Thyroid gland (tissue), 4 donors: ENCODE measurements at regions not wholly inside any gene's neighbourhood (a gene's known extent, or its start where the extent isn't known, plus 50 kb on each side); places are given as distances from the start of the nearest gene placed in this dataset.
"Not testable (repeated sequence)": the region's sequence is repeated elsewhere in the genome, so short reads cannot be mapped to it uniquely, and the experiment has no call there.

Source experiments
- DNase-seq, 2 donors: peaks; one replicate each; pipeline ENCODE4 v3.0.0-alpha.2; 2019
- H3K27ac ChIP-seq, 3 donors: fragments of 200-600 bp; sonication (generic); 1 replicate in 2 of 3; 2 replicates in 1 of 3; pipeline ENCODE4 v1.5.1; 2016 to 2019; ENCODE audit warnings: mild to moderate bottlenecking in 1 of 3, moderate library complexity in 1 of 3
- H3K27me3 ChIP-seq: fragments of 200-600 bp; sonication (generic); one replicate; pipeline ENCODE4 v1.5.1; 2019
- H3K36me3 ChIP-seq, 2 donors: fragments of 200-600 bp; sonication (generic); one replicate each; pipeline ENCODE4 v1.5.1; 2016 to 2019
- H3K4me1 ChIP-seq, 2 donors: fragments of 200-600 bp; sonication (generic); one replicate each; pipeline ENCODE4 v1.5.1; 2017 to 2019
- H3K4me3 ChIP-seq, 3 donors: fragments of 200-600 bp; sonication (generic); replicated peaks in 1 of 3; 1 replicate in 2 of 3; 2 replicates in 1 of 3; pipeline ENCODE4 v1.5.1; 2016; ENCODE audit warnings: mild to moderate bottlenecking in 1 of 3
- H3K9me3 ChIP-seq: fragments of 200-600 bp; sonication (generic); one replicate; pipeline ENCODE4 v1.5.1; 2017
- POLR2A ChIP-seq, 2 donors: fragments of 450-650 bp; IDR thresholded peaks; one replicate each; pipeline ENCODE4 v1.6.1; 2017; ENCODE audit warnings: antibody characterized with exemption in 2 of 2, mild to moderate bottlenecking in 2 of 2, moderate library complexity in 1 of 2
- WGBS, 2 donors: methylation state at CpG; one replicate each; pipeline ENCODE4 v1.1.5; 2017; 5-methylcytosine and 5-hydroxymethylcytosine counted together
- intact Hi-C: fragments of 100-400 bp; cut with DNase I; formaldehyde crosslinking; loops from one replicate; pipeline ENCODE4 v1.15.1; 2023
- TF ChIP-seq, protein P1 (sequence below), 6 experiments: fragments of 200-600 bp in 3 of 6; fragments of 450-650 bp in 3 of 6; sonication (generic) in 3 of 6; IDR thresholded peaks; one replicate each; pipeline ENCODE4 v1.5.1; 2016 to 2019; ENCODE audit warnings: antibody characterized with exemption in 6 of 6, mild to moderate bottlenecking in 2 of 6, inconsistent platforms in 1 of 6, moderate library complexity in 1 of 6

DNA sequence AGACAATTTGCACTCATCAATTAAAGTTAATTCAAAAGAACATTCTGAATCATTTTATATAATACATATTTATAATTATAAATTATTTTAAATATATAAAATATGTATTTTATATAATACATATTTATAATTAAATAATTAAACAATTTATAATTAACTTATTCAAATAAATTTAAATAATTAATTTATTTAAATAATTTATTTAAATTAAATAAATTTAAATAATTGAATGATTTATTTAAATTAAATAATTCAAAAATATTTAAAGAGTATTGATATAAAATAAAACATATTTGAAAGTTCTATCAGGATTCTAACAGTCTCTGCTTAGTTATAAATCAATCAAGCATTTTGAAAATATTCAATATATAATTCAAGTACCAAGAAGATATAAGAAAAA, 775.5 kb upstream of the CTNND2 start:
- H3K27ac ChIP-seq, result no peak overlapping the region
- H3K4me1 ChIP-seq, result no peaks in the 10 kb centered on the region
- no peaks in the 10 kb centered on the region for H3K27me3 ChIP-seq
- no peak for DNase-seq
- no peaks in the 10 kb centered on the region for H3K9me3 ChIP-seq
- no peak overlapping the region for H3K4me3 ChIP-seq
- intact Hi-C loops, result no loop called here
- H3K36me3 ChIP-seq, result no peaks in the 10 kb centered on the region
- no peak for TF ChIP-seq POLR2A (IDR thresholded peaks at IDR 0.05)
- TF ChIP-seq, protein P1, sequence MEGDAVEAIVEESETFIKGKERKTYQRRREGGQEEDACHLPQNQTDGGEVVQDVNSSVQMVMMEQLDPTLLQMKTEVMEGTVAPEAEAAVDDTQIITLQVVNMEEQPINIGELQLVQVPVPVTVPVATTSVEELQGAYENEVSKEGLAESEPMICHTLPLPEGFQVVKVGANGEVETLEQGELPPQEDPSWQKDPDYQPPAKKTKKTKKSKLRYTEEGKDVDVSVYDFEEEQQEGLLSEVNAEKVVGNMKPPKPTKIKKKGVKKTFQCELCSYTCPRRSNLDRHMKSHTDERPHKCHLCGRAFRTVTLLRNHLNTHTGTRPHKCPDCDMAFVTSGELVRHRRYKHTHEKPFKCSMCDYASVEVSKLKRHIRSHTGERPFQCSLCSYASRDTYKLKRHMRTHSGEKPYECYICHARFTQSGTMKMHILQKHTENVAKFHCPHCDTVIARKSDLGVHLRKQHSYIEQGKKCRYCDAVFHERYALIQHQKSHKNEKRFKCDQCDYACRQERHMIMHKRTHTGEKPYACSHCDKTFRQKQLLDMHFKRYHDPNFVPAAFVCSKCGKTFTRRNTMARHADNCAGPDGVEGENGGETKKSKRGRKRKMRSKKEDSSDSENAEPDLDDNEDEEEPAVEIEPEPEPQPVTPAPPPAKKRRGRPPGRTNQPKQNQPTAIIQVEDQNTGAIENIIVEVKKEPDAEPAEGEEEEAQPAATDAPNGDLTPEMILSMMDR (IDR thresholded peaks at IDR 0.05), result no peak

DNA sequence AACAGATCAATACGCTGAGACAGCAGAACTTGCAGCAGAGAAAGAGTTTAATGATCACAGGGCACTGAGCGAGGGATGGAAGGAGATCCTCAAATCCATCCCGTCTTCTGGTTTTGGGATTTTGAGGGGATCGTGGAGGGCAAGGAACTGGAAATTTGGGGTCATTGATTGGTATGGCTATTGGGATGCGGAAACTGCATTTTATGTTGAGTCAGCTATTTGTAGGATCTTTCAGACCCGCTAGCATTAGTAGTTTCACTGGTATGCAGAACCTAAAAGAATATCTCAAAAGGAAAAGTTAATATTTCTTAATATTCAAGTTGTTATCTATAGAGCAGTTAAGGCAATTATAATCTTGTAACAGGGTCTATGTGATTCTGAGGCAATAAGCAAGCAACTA, 771.7 kb upstream of the CTNND2 start:
- Histone ChIP-seq H3K27ac (no peak overlapping the region), H3K27me3 (no peaks in the 10 kb centered on the region), H3K4me3 (no peak overlapping the region), H3K36me3 (no peaks in the 10 kb centered on the region), H3K4me1 (no peaks in the 10 kb centered on the region), H3K9me3 (no peaks in the 10 kb centered on the region)
- TF ChIP-seq POLR2A (IDR thresholded peaks at IDR 0.05), result no peak
- TF ChIP-seq, protein P1 (IDR thresholded peaks at IDR 0.05), result no peak
- intact Hi-C loops, result no loop called here
- DNase-seq, result no peak
- 91 to 94% methylated on average over 6 of the region's 6 CpGs for WGBS, 2 donors

DNA sequence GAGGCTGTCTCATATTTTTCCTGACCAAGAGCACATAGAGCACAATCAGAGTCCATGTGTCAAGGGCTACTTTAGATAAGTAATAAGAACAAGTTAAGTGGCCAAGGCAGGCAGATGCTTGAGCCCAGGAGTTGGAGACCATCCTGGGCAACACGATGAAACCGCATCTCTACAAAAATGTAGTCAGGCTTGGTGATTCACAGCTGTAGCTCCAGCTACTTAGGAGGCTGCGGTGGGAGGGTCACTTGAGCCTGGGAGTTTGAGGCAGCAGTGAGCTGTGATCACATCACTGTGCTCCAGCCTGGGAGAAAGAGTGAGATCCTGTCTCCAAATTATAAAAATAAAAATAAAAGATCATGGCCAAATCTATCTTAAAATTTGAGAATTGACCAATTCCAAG, 767.9 kb upstream of the CTNND2 start:
- Histone ChIP-seq H3K4me3 (no peak overlapping the region), H3K27ac (no peak overlapping the region), H3K36me3 (no peaks in the 10 kb centered on the region), H3K9me3 (no peaks in the 10 kb centered on the region), H3K4me1 (no peaks in the 10 kb centered on the region), H3K27me3 (no peaks in the 10 kb centered on the region)
- no peak for DNase-seq
- intact Hi-C loops, result no loop called here
- WGBS, 2 donors, result 49 to 64% methylated on average over 3 of the region's 3 CpGs
- TF ChIP-seq, protein P1 (IDR thresholded peaks at IDR 0.05), result no peak
- no peak for TF ChIP-seq POLR2A (IDR thresholded peaks at IDR 0.05)

DNA sequence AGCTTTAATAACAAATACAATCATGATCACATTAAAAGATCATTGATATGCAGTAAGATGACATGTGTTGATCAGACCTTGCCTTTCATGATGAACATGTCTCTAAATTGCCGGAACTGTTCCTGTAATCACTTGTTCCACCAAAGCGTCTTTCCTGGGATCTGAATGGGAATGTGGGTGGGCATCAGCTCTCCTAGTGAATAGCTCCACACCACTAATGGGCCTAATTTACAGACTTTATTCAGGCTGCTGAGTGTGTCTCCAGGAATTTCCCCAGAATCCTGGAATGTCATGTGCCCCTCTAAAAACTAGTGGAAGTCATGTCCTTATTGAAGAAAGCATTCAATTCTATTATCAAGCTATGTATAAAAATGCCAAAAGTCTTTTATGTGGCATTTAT, 765.1 kb upstream of the CTNND2 start:
- TF ChIP-seq, protein P1 (IDR thresholded peaks at IDR 0.05), result no peak
- no peak for TF ChIP-seq POLR2A (IDR thresholded peaks at IDR 0.05)
- Histone ChIP-seq H3K4me3 (no peak overlapping the region), H3K4me1 (no peaks in the 10 kb centered on the region), H3K9me3 (no peaks in the 10 kb centered on the region), H3K27ac (no peak overlapping the region), H3K36me3 (no peaks in the 10 kb centered on the region), H3K27me3 (no peaks in the 10 kb centered on the region)
- 95 to 98% methylated on average over 2 of the region's 2 CpGs for whole genome bisulfite sequencing, 2 donors
- intact Hi-C loops, result no loop called here
- no peak for DNase-seq

DNA sequence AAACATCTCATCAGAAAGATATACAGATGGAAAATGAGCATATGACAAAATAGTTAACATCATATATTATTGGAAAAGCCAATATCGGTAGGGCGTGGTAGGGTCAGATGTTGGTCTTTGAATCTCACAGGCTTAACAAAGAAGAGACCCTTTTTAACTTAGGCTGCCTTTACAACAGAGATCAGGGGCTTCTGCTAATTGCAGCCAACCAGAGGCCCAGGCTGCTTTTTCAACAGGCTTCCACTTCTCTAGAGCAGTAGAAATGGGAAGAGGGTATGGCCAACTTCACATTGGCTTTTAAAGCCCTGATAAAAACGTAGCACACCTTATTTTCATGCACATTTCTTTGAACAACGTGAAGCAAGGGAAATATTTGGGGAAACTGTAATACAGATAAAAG, 764.3 kb upstream of the CTNND2 start:
- H3K9me3 ChIP-seq, result no peaks in the 10 kb centered on the region
- H3K27me3 ChIP-seq, result no peaks in the 10 kb centered on the region
- TF ChIP-seq, protein P1 (IDR thresholded peaks at IDR 0.05), result no peak
- TF ChIP-seq POLR2A (IDR thresholded peaks at IDR 0.05), result no peak
- intact Hi-C loops, result no loop called here
- no peak overlapping the region for H3K4me3 ChIP-seq
- H3K36me3 ChIP-seq, result no peaks in the 10 kb centered on the region
- H3K4me1 ChIP-seq, result no peaks in the 10 kb centered on the region
- 86 to 89% methylated on average over 4 of the region's 4 CpGs for WGBS, 2 donors
- DNase-seq, result no peak
- H3K27ac ChIP-seq, result no peak overlapping the region

DNA sequence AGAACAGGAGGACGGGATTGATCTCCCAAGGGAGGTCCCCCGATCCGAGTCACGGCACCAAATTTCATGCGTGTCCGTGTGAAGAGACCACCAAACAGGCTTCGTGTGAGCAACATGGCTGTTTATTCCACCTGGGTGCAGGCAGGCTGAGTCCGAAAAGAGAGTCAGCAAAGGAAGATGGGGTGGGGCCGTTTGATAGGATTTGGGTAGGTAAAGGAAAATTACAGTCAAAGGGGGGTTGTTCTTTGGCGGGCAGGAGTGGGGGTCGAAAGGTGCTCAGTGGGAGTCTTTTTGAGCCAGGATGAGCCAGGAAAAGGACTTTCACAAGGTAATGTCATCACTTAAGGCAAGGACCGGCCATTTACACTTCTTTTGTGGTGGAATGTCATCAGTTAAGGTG, 763.6 kb upstream of the CTNND2 start:
- H3K27ac ChIP-seq, H3K4me3 ChIP-seq, H3K36me3 ChIP-seq, H3K27me3 ChIP-seq, H3K9me3 ChIP-seq, H3K4me1 ChIP-seq, intact Hi-C loops, DNase-seq: not testable (repeated sequence)
- 90 to 93% methylated on average over 12 of the region's 12 CpGs for WGBS, 2 donors

DNA sequence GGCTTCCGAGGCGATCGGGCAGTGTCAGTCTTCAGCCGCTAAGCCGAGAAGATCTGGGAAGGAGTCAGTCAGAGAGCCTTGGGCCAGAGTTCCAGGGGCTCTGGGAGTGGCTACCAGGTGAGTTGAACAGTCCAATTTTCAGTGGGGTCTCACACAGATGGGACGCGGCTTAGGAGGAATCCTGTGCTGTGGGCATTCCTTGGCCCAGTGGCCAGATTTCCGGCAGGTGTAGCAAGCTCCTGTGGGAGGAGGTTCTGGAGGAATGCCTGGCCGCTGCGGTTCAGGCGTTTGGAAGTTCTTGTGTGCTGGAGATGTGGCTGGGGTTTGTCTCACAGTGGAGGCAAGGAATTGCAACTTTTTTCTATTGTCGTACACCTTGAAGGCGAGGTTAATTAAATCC, 761.5 kb upstream of the CTNND2 start:
- H3K4me3 ChIP-seq, intact Hi-C loops, DNase-seq, H3K9me3 ChIP-seq, H3K27ac ChIP-seq, H3K27me3 ChIP-seq, H3K4me1 ChIP-seq, H3K36me3 ChIP-seq: not testable (repeated sequence)
- WGBS, 2 donors, result 96% methylated on average over 10 to 13 of the region's 13 CpGs
